A673 (cell line): ENCODE measurements at regions not wholly inside any gene's neighbourhood (a gene's known extent, or its start where the extent isn't known, plus 50 kb on each side); places are given as distances from the start of the nearest gene placed in this dataset.

ENCODE experiments used
- BruUV-seq: library from RNA; stranded (reverse); fragments of 400-500 nt; replicated peaks from 2 replicates; lab custom pipeline; 2021; lab: Mats Ljungman, UMichigan
- CTCF ChIA-PET: fragments of 300-600 bp; sonication (Branson Sonifier 250); formaldehyde crosslinking; loops from one replicate; lab custom pipeline; 2022; ENCODE audit warnings: antibody characterized with exemption; lab: Charles Lee
- POLR2A ChIA-PET: fragments of 300-600 bp; sonication (Branson Sonifier 250); formaldehyde crosslinking; loops from one replicate; lab custom pipeline; 2022; ENCODE audit warnings: antibody characterized with exemption; ENCODE audit not compliant: low non-redundant PET; lab: Charles Lee
- DNase-seq: peaks from one replicate; pipeline ENCODE4 v3.0.0-alpha.2; 2015; ENCODE audit warnings: low spot score
- H3K27ac ChIP-seq: fragments of 200-600 bp; sonication (generic); 2 replicates; pipeline ENCODE4 v1.5.1; 2016; ENCODE audit warnings: mixed run types, low read depth, mild to moderate bottlenecking, mixed read lengths, antibody characterized with exemption, low read length; ENCODE audit not compliant: poor library complexity, severe bottlenecking
- H3K27me3 ChIP-seq: fragments of 200-600 bp; sonication (generic); replicated peaks from 2 replicates; pipeline ENCODE4 v1.6.1; 2017; ENCODE audit warnings: mixed run types, low read depth, mild to moderate bottlenecking, mixed read lengths, antibody characterized with exemption, low read length; ENCODE audit not compliant: insufficient read depth, poor library complexity
- H3K36me3 ChIP-seq: fragments of 200-600 bp; sonication (generic); 2 replicates; pipeline ENCODE4 v1.6.1; 2016; ENCODE audit warnings: mixed run types, mild to moderate bottlenecking, mixed read lengths, antibody characterized with exemption, low read length; ENCODE audit not compliant: insufficient read depth, poor library complexity, severe bottlenecking
- H3K4me1 ChIP-seq: fragments of 200-600 bp; sonication (generic); 2 replicates; pipeline ENCODE4 v1.6.1; 2017; ENCODE audit warnings: mixed run types, mild to moderate bottlenecking, mixed read lengths, antibody characterized with exemption, low read length; ENCODE audit not compliant: insufficient read depth, poor library complexity, severe bottlenecking
- H3K4me3 ChIP-seq: fragments of 200-600 bp; sonication (generic); 2 replicates; pipeline ENCODE4 v1.5.1; 2016; ENCODE audit warnings: low read depth, mixed run types, mild to moderate bottlenecking, mixed read lengths, low read length; ENCODE audit not compliant: poor library complexity, severe bottlenecking
- H3K9me3 ChIP-seq: fragments of 200-600 bp; sonication (generic); 2 replicates; pipeline ENCODE4 v1.6.1; 2016; ENCODE audit warnings: mixed run types, low read depth, mild to moderate bottlenecking, mixed read lengths, antibody characterized with exemption, low read length; ENCODE audit not compliant: poor library complexity, severe bottlenecking
- CTCF ChIP-seq: fragments of 300-800, 200-600 bp; sonication (generic); conservative IDR thresholded peaks from 2 replicates; pipeline ENCODE4 v1.5.1; 2017; ENCODE audit warnings: low read depth, mild to moderate bottlenecking, antibody characterized with exemption, low read length, moderate library complexity, mixed read lengths
- EZH2 ChIP-seq: fragments of 200-600 bp; sonication (generic); IDR thresholded peaks from 2 replicates; pipeline ENCODE4 v1.6.1; 2017; ENCODE audit warnings: borderline replicate concordance, low read depth, mild to moderate bottlenecking, mixed read lengths, antibody characterized with exemption, low read length; ENCODE audit not compliant: poor library complexity, severe bottlenecking
- intact Hi-C: fragments of 100-400 bp; cut with micrococcal nuclease; formaldehyde crosslinking; loops from one replicate; pipeline ENCODE4 v1.10.0; 2022; ENCODE audit not compliant: unreplicated experiment

- no peak for DNase-seq
- Histone ChIP-seq H3K4me1 (no peaks in the 10 kb centered on the region), H3K27me3 (no peaks in the 10 kb centered on the region), H3K4me3 (no peak overlapping the region), H3K36me3 (no peaks in the 10 kb centered on the region), H3K27ac (no peak overlapping the region), H3K9me3 (no peaks in the 10 kb centered on the region)
- BruUV-seq, result no TSS peak
- no peak for TF ChIP-seq CTCF
- no peak for TF ChIP-seq EZH2
- ChIA-PET CTCF (no interaction called here), POLR2A (no interaction called here)
- intact Hi-C loops, result no loop called here
Observed at GRCh38 chr11:81756864-81757595, 976.6 kb downstream of the FAM181B start.

- no TSS peak for BruUV-seq
- no peaks in the 10 kb centered on the region for H3K4me1 ChIP-seq
- no peaks in the 10 kb centered on the region for H3K36me3 ChIP-seq
- ChIA-PET CTCF (no interaction called here), POLR2A (no interaction called here)
- H3K27me3 ChIP-seq, result no peaks in the 10 kb centered on the region
- DNase-seq, result no peak
- intact Hi-C loops, result no loop called here
- H3K27ac ChIP-seq, result no peak overlapping the region
- no peaks in the 10 kb centered on the region for H3K9me3 ChIP-seq
- H3K4me3 ChIP-seq, result no peak overlapping the region
- TF ChIP-seq EZH2 (no peak), CTCF (no peak)
Observed at GRCh38 chr11:81749245-81749644, 984.4 kb downstream of the FAM181B start.

GRCh38 chr11:81744336-81745116 lies 989.1 kb downstream of the FAM181B start:
- CTCF ChIA-PET, result no interaction called here
- H3K9me3 ChIP-seq, result no peaks in the 10 kb centered on the region
- POLR2A ChIA-PET, result no interaction called here
- no peaks in the 10 kb centered on the region for H3K27me3 ChIP-seq
- H3K4me3 ChIP-seq, result no peak overlapping the region
- H3K36me3 ChIP-seq, result no peaks in the 10 kb centered on the region
- intact Hi-C loops, result no loop called here
- H3K27ac ChIP-seq, result no peak overlapping the region
- TF ChIP-seq CTCF (no peak), EZH2 (no peak)
- no TSS peak for BruUV-seq
- H3K4me1 ChIP-seq, result no peaks in the 10 kb centered on the region
- DNase-seq, result no peak
